ENCODE measurements at regions not wholly inside any gene's neighbourhood (a gene's known extent, or its start where the extent isn't known, plus 50 kb on each side); places are given as distances from the start of the nearest gene placed in this dataset.

- TF ChIP-seq POLR2A (IDR thresholded peaks at IDR 0.05) (no peak), CTCF (IDR thresholded peaks at IDR 0.05) (no peak)
Measured at GRCh38 chr5:18789218-18789998, 1155.1 kb downstream of the TAF11L14 start.

Data from uterus (tissue), 2 donors.